ENCODE measurements at regions not wholly inside any gene's neighbourhood (a gene's known extent, or its start where the extent isn't known, plus 50 kb on each side); places are given as distances from the start of the nearest gene placed in this dataset.

- no CpG with 5 or more reads among the region's 32 CpGs for WGBS, 2 experiments (ENCODE audit: extremely low coverage in 2 of 2, insufficient read length in 1 of 2)
- no peak overlapping the region for H3K18ac ChIP-seq (ENCODE audit: low read depth, low read length)
- no peaks in the 10 kb centered on the region for H4K20me1 ChIP-seq (ENCODE audit: insufficient read depth, low read length)
- no peak for TF ChIP-seq CHD1 (IDR thresholded peaks at IDR 0.05; ENCODE audit: low read depth, low read length)
- no peak for TF ChIP-seq FOS (IDR thresholded peaks at IDR 0.05; ENCODE audit: low read depth, low read length)
- no peak for TF ChIP-seq RFX5 (IDR thresholded peaks at IDR 0.05; ENCODE audit: low read depth, low read length)
- DNase-seq (no peak), ATAC-seq (ENCODE audit: low read depth) (no peak)
- dilution Hi-C loops (cut with HindIII; ENCODE audit: low sequenced_read_pairs, unreplicated experiment) (no loop called here), intact Hi-C loops (cut with micrococcal nuclease) (no loop called here), in situ Hi-C loops (cut with MboI; ENCODE audit: low sequenced_read_pairs) (no loop called here)
- H4K5ac ChIP-seq (ENCODE audit: low read depth, low read length) = no peak overlapping the region
- CTCF ChIA-PET = no interaction called here
- H3K27me3 ChIP-seq (ENCODE audit: control insufficient read depth, insufficient read depth, low read length) = no peaks in the 10 kb centered on the region
- H2BK15ac ChIP-seq (ENCODE audit: low read depth, low read length) = no peak overlapping the region
- H3K9me1 ChIP-seq (ENCODE audit: insufficient read depth, low read length) = no peaks in the 10 kb centered on the region
- no peak overlapping the region for H3K56ac ChIP-seq (ENCODE audit: extremely low read depth, insufficient read depth, low read length)
- no peak overlapping the region for H2AFZ ChIP-seq (replicated peaks; ENCODE audit: low read length, poor library complexity)
- BruUV-seq (replicated peaks) = no TSS peak
- no peak overlapping the region for H3K4me2 ChIP-seq (ENCODE audit: low read depth, low read length)
- H2BK20ac ChIP-seq (ENCODE audit: low read depth, low read length) = no peak overlapping the region
- H3K4me1 ChIP-seq (ENCODE audit: control insufficient read depth, insufficient read depth, low read length) = no peaks in the 10 kb centered on the region
- H3K9ac ChIP-seq (ENCODE audit: low read depth, low read length) = no peak overlapping the region
- H2BK120ac ChIP-seq (ENCODE audit: low read depth, low read length) = no peak overlapping the region
- H3K23ac ChIP-seq (ENCODE audit: low read depth, low read length) = no peak overlapping the region
- no peak overlapping the region for H2AK9ac ChIP-seq (replicated peaks; ENCODE audit: low read depth, low read length, poor library complexity)
- no peak overlapping the region for H2AK5ac ChIP-seq (ENCODE audit: low read depth, low read length)
- H3K4ac ChIP-seq (ENCODE audit: low read depth, low read length) = no peak overlapping the region
- no peaks in the 10 kb centered on the region for H3K79me1 ChIP-seq (ENCODE audit: low read depth in 1 of 2, low read length in 2 of 2)
- no peak overlapping the region for H3K14ac ChIP-seq (replicated peaks; ENCODE audit: low read depth, low read length)
- H2BK5ac ChIP-seq (ENCODE audit: low read depth, low read length, poor library complexity, severe bottlenecking) = no peak overlapping the region
- POLR2A ChIA-PET (ENCODE audit: unreplicated experiment) = no interaction called here
- no peaks in the 10 kb centered on the region for H3K36me3 ChIP-seq (ENCODE audit: control insufficient read depth, insufficient read depth, low read length)
- no peak overlapping the region for H4K91ac ChIP-seq (ENCODE audit: insufficient read depth, low read depth, low read length)
- H4K8ac ChIP-seq (ENCODE audit: low read depth in 2 of 2, low read length in 2 of 2) = no peak overlapping the region
- no peak overlapping the region for H3K4me3 ChIP-seq (ENCODE audit: insufficient read depth, low read depth, low read length)
- peaks cover 18% of the 10 kb centered on the region for H3K9me3 ChIP-seq (ENCODE audit: control insufficient read depth, insufficient read depth, low read length)
- no peak overlapping the region for H3K27ac ChIP-seq (ENCODE audit: insufficient read depth, low read length)
These were observed 263.8 kb downstream of the ZBBX start for GRCh38 chr3:167116120-167116922.

Data from IMR-90 (cell line).